Stimulated activated naive CD8-positive, alpha-beta T cell treated with anti-CD3 and anti-CD28 coated beads, Interleukin-15, amount 100 ng/mL, for 72 hours (primary cell): ENCODE measurements at regions not wholly inside any gene's neighbourhood (a gene's known extent, or its start where the extent isn't known, plus 50 kb on each side); places are given as distances from the start of the nearest gene placed in this dataset.
A peak's percentile ranks its signal among the peaks of the same experiment; 100 is the strongest.
"Not testable (repeated sequence)": the region's sequence is repeated elsewhere in the genome, so short reads cannot be mapped to it uniquely, and the experiment has no call there.

Experiments
- ATAC-seq: fragments of 150-1000 bp; cut with Tn5 transposase; 2 replicates; pipeline ENCODE4 v1.10.0; 2021; ENCODE audit warnings: mild to moderate bottlenecking, moderate library complexity
- DNase-seq, 2 donors: peaks; one replicate each; pipeline ENCODE4 v3.0.0; 2021 to 2022
- H3K27ac Mint-ChIP-seq, 2 donors: one replicate each; pipeline ENCODE4 v1.8.0; 2022; ENCODE audit warnings: mild to moderate bottlenecking in 2 of 2, mixed read lengths in 2 of 2, moderate library complexity in 2 of 2
- H3K27me3 Mint-ChIP-seq: one replicate; pipeline ENCODE4 v1.8.0; 2022; ENCODE audit warnings: mixed read lengths
- H3K4me1 Mint-ChIP-seq: one replicate; pipeline ENCODE4 v1.8.0; 2022; ENCODE audit warnings: mild to moderate bottlenecking, mixed read lengths
- H3K4me3 Mint-ChIP-seq, 2 donors: one replicate each; pipeline ENCODE4 v1.8.0; 2022; ENCODE audit warnings: mild to moderate bottlenecking in 2 of 2, mixed read lengths in 2 of 2, moderate library complexity in 1 of 2
- H3K9me3 Mint-ChIP-seq, 2 donors: one replicate each; pipeline ENCODE4 v1.8.0; 2022; ENCODE audit warnings: mixed read lengths in 2 of 2

- no peak for DNase-seq
- Mint-ChIP-seq H3K27me3 (no peaks in the 10 kb centered on the region), H3K9me3 (no peaks in the 10 kb centered on the region), H3K4me1 (no peaks in the 10 kb centered on the region), H3K4me3 (no peak overlapping the region), H3K27ac (no peak overlapping the region)
- no peak for ATAC-seq
These were observed 55.4 kb upstream of the GRPR start for GRCh38 chrX:16067886-16068515.

GRCh38 chrX:16063921-16064320 is 59.4 kb upstream of the GRPR start:
- Mint-ChIP-seq H3K27ac (no peak overlapping the region), H3K4me3 (no peak overlapping the region), H3K27me3 (no peaks in the 10 kb centered on the region), H3K4me1 (no peaks in the 10 kb centered on the region), H3K9me3 (no peaks in the 10 kb centered on the region)
- ATAC-seq (no peak), DNase-seq (no peak)

GRCh38 chrX:16063141-16063540 is 60.2 kb upstream of the GRPR start:
- Mint-ChIP-seq H3K4me1 (no peaks in the 10 kb centered on the region), H3K4me3 (no peak overlapping the region), H3K9me3 (no peaks in the 10 kb centered on the region), H3K27me3 (no peaks in the 10 kb centered on the region), H3K27ac (peak overlapping the region in 1 of 2 donors; percentile 26)
- no peak for ATAC-seq
- no peak for DNase-seq

- ATAC-seq = no peak
These were observed 62.1 kb upstream of the GRPR start for GRCh38 chrX:16061296-16061695.

GRCh38 chrX:16060252-16060651 is 63.1 kb upstream of the GRPR start:
- no peak overlapping the region for H3K27ac Mint-ChIP-seq
- H3K4me3 Mint-ChIP-seq = no peak overlapping the region
- no peaks in the 10 kb centered on the region for H3K9me3 Mint-ChIP-seq
- no peak for ATAC-seq
- no peaks in the 10 kb centered on the region for H3K27me3 Mint-ChIP-seq
- no peak for DNase-seq
- H3K4me1 Mint-ChIP-seq = no peaks in the 10 kb centered on the region

More at GRCh38 chrX:16061296-16061695, 62.1 kb upstream of the GRPR start:
- Mint-ChIP-seq H3K27ac (no peak overlapping the region), H3K9me3 (no peaks in the 10 kb centered on the region), H3K27me3 (no peaks in the 10 kb centered on the region), H3K4me3 (no peak overlapping the region), H3K4me1 (no peaks in the 10 kb centered on the region)
- no peak for DNase-seq

GRCh38 chrX:16049126-16049525 is 74.2 kb upstream of the GRPR start:
- DNase-seq, ATAC-seq, H3K27ac Mint-ChIP-seq, H3K27me3 Mint-ChIP-seq, H3K4me3 Mint-ChIP-seq, H3K9me3 Mint-ChIP-seq, H3K4me1 Mint-ChIP-seq: not testable (repeated sequence)

- Mint-ChIP-seq H3K27me3 (no peaks in the 10 kb centered on the region), H3K4me1 (peaks cover 10% of the 10 kb centered on the region), H3K27ac (no peak overlapping the region), H3K9me3 (no peaks in the 10 kb centered on the region), H3K4me3 (no peak overlapping the region)
- no peak for DNase-seq
- no peak for ATAC-seq
These were observed 80.4 kb upstream of the GRPR start for GRCh38 chrX:16042980-16043379.

GRCh38 chrX:16039834-16040233 is 83.5 kb upstream of the GRPR start:
- peaks cover 10% of the 10 kb centered on the region for H3K4me1 Mint-ChIP-seq
- DNase-seq = peak in 1 of 2 donors; percentile 11
- no peaks in the 10 kb centered on the region for H3K9me3 Mint-ChIP-seq
- no peak overlapping the region for H3K4me3 Mint-ChIP-seq
- peak; percentile 80 for ATAC-seq
- H3K27me3 Mint-ChIP-seq = peaks cover 6% of the 10 kb centered on the region
- peak overlapping the region in 1 of 2 donors; percentile 90 for H3K27ac Mint-ChIP-seq

- Mint-ChIP-seq H3K27ac (peak overlapping the region in 1 of 2 donors; percentile 90), H3K9me3 (no peaks in the 10 kb centered on the region), H3K4me3 (no peak overlapping the region), H3K4me1 (peaks cover 10% of the 10 kb centered on the region), H3K27me3 (peaks cover 6% of the 10 kb centered on the region)
- ATAC-seq (peak; percentile 74), DNase-seq (no peak)
These were observed 84.0 kb upstream of the GRPR start for GRCh38 chrX:16039363-16039762.

GRCh38 chrX:16033331-16033730 is 90.0 kb upstream of the GRPR start:
- no peak for DNase-seq
- no peak overlapping the region for H3K4me3 Mint-ChIP-seq
- no peak for ATAC-seq
- H3K27me3 Mint-ChIP-seq = peaks cover 6% of the 10 kb centered on the region
- no peak overlapping the region for H3K27ac Mint-ChIP-seq
- H3K4me1 Mint-ChIP-seq = no peaks in the 10 kb centered on the region
- no peaks in the 10 kb centered on the region for H3K9me3 Mint-ChIP-seq

- H3K4me1 Mint-ChIP-seq = peaks cover 8% of the 10 kb centered on the region
- no peak overlapping the region for H3K4me3 Mint-ChIP-seq
- no peaks in the 10 kb centered on the region for H3K27me3 Mint-ChIP-seq
- no peak for ATAC-seq
- no peak overlapping the region for H3K27ac Mint-ChIP-seq
- no peak for DNase-seq
- no peaks in the 10 kb centered on the region for H3K9me3 Mint-ChIP-seq
These were observed 94.8 kb upstream of the GRPR start for GRCh38 chrX:16028576-16028975.

GRCh38 chrX:16023790-16024734 is 99.3 kb upstream of the GRPR start:
- H3K27me3 Mint-ChIP-seq = peaks cover 21% of the 10 kb centered on the region
- no peak overlapping the region for H3K4me3 Mint-ChIP-seq
- DNase-seq (peak in 1 of 2 donors; percentile 10), ATAC-seq (peak; percentile 89)
- H3K4me1 Mint-ChIP-seq = peaks cover 17% of the 10 kb centered on the region
- no peak overlapping the region for H3K27ac Mint-ChIP-seq
- H3K9me3 Mint-ChIP-seq = no peaks in the 10 kb centered on the region

- H3K27ac Mint-ChIP-seq = no peak overlapping the region
- no peaks in the 10 kb centered on the region for H3K9me3 Mint-ChIP-seq
- DNase-seq (no peak), ATAC-seq (no peak)
- peaks cover 17% of the 10 kb centered on the region for H3K4me1 Mint-ChIP-seq
- peaks cover 21% of the 10 kb centered on the region for H3K27me3 Mint-ChIP-seq
- no peak overlapping the region for H3K4me3 Mint-ChIP-seq
These were observed 100.7 kb upstream of the GRPR start for GRCh38 chrX:16022580-16023200.

- peaks cover 8% of the 10 kb centered on the region for H3K4me1 Mint-ChIP-seq
- H3K9me3 Mint-ChIP-seq = no peaks in the 10 kb centered on the region
- ATAC-seq (no peak), DNase-seq (no peak)
- H3K4me3 Mint-ChIP-seq = no peak overlapping the region
- no peak overlapping the region for H3K27ac Mint-ChIP-seq
- peaks cover 21% of the 10 kb centered on the region for H3K27me3 Mint-ChIP-seq
These were observed 105.1 kb upstream of the GRPR start for GRCh38 chrX:16018291-16018690.

- H3K27ac Mint-ChIP-seq = no peak overlapping the region
These were observed 109.2 kb upstream of the GRPR start for GRCh38 chrX:16014171-16014570.

GRCh38 chrX:16012250-16012649 is 111.1 kb upstream of the GRPR start:
- no peak for DNase-seq
- no peak overlapping the region for H3K4me3 Mint-ChIP-seq

More at GRCh38 chrX:16014171-16014570, 109.2 kb upstream of the GRPR start:
- DNase-seq (no peak), ATAC-seq (no peak)
- H3K4me1 Mint-ChIP-seq = no peaks in the 10 kb centered on the region
- no peaks in the 10 kb centered on the region for H3K27me3 Mint-ChIP-seq
- H3K9me3 Mint-ChIP-seq = no peaks in the 10 kb centered on the region
- no peak overlapping the region for H3K4me3 Mint-ChIP-seq

More at GRCh38 chrX:16012250-16012649, 111.1 kb upstream of the GRPR start:
- Mint-ChIP-seq H3K27me3 (no peaks in the 10 kb centered on the region), H3K9me3 (no peaks in the 10 kb centered on the region), H3K4me1 (no peaks in the 10 kb centered on the region), H3K27ac (no peak overlapping the region)
- ATAC-seq = no peak
